Stimulated activated memory B cell treated with anti-CD40 and anti-IgM and Interleukin-4, amounts not matched to agents 10 μg/mL and 1 μg/mL and 100 μg/mL, for 72 hours (primary cell): ENCODE measurements at regions not wholly inside any gene's neighbourhood (a gene's known extent, or its start where the extent isn't known, plus 50 kb on each side); places are given as distances from the start of the nearest gene placed in this dataset.

Source experiments
- ATAC-seq: fragments of 150-1000 bp; cut with Tn5 transposase; 2 replicates; pipeline ENCODE4 v1.10.0; 2021
- H3K27ac Mint-ChIP-seq: one replicate; pipeline ENCODE4 v1.8.0; 2022; ENCODE audit warnings: mild to moderate bottlenecking, mixed read lengths
- H3K27me3 Mint-ChIP-seq: one replicate; pipeline ENCODE4 v1.8.0; 2022; ENCODE audit warnings: mixed read lengths
- H3K36me3 Mint-ChIP-seq: one replicate; pipeline ENCODE4 v1.8.0; 2022; ENCODE audit warnings: mixed read lengths
- H3K4me1 Mint-ChIP-seq: one replicate; pipeline ENCODE4 v1.8.0; 2022; ENCODE audit warnings: mixed read lengths
- H3K4me3 Mint-ChIP-seq: one replicate; pipeline ENCODE4 v1.8.0; 2022; ENCODE audit warnings: mild to moderate bottlenecking, moderate library complexity, mixed read lengths
- H3K9me3 Mint-ChIP-seq: one replicate; pipeline ENCODE4 v1.8.0; 2022; ENCODE audit warnings: mixed read lengths

GRCh38 chr9:69985971-69986370 lies 57.7 kb upstream of the MAMDC2 start:
- Mint-ChIP-seq H3K36me3 (no peaks in the 10 kb centered on the region), H3K4me1 (no peaks in the 10 kb centered on the region), H3K4me3 (no peak overlapping the region), H3K27me3 (peaks cover 18% of the 10 kb centered on the region), H3K27ac (no peak overlapping the region), H3K9me3 (no peaks in the 10 kb centered on the region)
- no peak for ATAC-seq

GRCh38 chr9:69986970-69987369 lies 56.7 kb upstream of the MAMDC2 start:
- ATAC-seq: no peak
- Mint-ChIP-seq H3K27me3 (peaks cover 21% of the 10 kb centered on the region), H3K27ac (no peak overlapping the region), H3K9me3 (no peaks in the 10 kb centered on the region), H3K36me3 (no peaks in the 10 kb centered on the region), H3K4me3 (no peak overlapping the region), H3K4me1 (no peaks in the 10 kb centered on the region)

GRCh38 chr9:69987457-69987856 lies 56.2 kb upstream of the MAMDC2 start:
- H3K4me1 Mint-ChIP-seq: no peaks in the 10 kb centered on the region
- no peak overlapping the region for H3K4me3 Mint-ChIP-seq
- H3K36me3 Mint-ChIP-seq: no peaks in the 10 kb centered on the region
- H3K27ac Mint-ChIP-seq: no peak overlapping the region
- no peaks in the 10 kb centered on the region for H3K9me3 Mint-ChIP-seq
- peaks cover 21% of the 10 kb centered on the region for H3K27me3 Mint-ChIP-seq
- no peak for ATAC-seq

- H3K27ac Mint-ChIP-seq: no peak overlapping the region
- H3K4me3 Mint-ChIP-seq: no peak overlapping the region
- no peaks in the 10 kb centered on the region for H3K36me3 Mint-ChIP-seq
- no peaks in the 10 kb centered on the region for H3K9me3 Mint-ChIP-seq
- no peak for ATAC-seq
- H3K27me3 Mint-ChIP-seq: peaks cover 23% of the 10 kb centered on the region
- H3K4me1 Mint-ChIP-seq: no peaks in the 10 kb centered on the region
Observed at GRCh38 chr9:69993110-69993509, 50.5 kb upstream of the MAMDC2 start.
